ENCODE measurements at regions not wholly inside any gene's neighbourhood (a gene's known extent, or its start where the extent isn't known, plus 50 kb on each side); places are given as distances from the start of the nearest gene placed in this dataset.

DNA sequence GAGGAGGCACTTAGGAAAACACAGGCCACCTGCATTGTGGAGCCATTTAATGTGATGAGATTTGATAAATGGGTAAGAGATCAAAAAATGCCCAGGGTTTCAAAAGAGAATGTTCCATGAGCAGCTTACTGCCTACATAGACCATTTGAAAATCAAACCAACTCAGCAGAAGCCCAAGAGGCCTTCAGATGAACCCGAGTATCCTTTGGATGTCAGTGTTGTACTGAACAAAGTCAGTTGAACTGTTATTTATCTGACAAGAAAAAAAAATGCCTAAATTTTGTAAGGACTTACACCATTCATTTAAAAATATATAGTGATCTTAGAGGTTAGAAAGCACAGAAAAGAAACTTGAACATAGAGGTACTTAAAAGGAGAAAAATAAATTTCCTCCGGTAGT lies 381.7 kb downstream of the ZFHX3 start:
- TF ChIP-seq, protein P1, sequence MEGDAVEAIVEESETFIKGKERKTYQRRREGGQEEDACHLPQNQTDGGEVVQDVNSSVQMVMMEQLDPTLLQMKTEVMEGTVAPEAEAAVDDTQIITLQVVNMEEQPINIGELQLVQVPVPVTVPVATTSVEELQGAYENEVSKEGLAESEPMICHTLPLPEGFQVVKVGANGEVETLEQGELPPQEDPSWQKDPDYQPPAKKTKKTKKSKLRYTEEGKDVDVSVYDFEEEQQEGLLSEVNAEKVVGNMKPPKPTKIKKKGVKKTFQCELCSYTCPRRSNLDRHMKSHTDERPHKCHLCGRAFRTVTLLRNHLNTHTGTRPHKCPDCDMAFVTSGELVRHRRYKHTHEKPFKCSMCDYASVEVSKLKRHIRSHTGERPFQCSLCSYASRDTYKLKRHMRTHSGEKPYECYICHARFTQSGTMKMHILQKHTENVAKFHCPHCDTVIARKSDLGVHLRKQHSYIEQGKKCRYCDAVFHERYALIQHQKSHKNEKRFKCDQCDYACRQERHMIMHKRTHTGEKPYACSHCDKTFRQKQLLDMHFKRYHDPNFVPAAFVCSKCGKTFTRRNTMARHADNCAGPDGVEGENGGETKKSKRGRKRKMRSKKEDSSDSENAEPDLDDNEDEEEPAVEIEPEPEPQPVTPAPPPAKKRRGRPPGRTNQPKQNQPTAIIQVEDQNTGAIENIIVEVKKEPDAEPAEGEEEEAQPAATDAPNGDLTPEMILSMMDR (IDR thresholded peaks at IDR 0.05), result no peak
- TF ChIP-seq POLR2A (IDR thresholded peaks at IDR 0.05), result no peak

Measured in upper lobe of left lung (tissue), 4 donors.